ENCODE measurements at regions not wholly inside any gene's neighbourhood (a gene's known extent, or its start where the extent isn't known, plus 50 kb on each side); places are given as distances from the start of the nearest gene placed in this dataset.
"Not testable (repeated sequence)": the region's sequence is repeated elsewhere in the genome, so short reads cannot be mapped to it uniquely, and the experiment has no call there.

DNA sequence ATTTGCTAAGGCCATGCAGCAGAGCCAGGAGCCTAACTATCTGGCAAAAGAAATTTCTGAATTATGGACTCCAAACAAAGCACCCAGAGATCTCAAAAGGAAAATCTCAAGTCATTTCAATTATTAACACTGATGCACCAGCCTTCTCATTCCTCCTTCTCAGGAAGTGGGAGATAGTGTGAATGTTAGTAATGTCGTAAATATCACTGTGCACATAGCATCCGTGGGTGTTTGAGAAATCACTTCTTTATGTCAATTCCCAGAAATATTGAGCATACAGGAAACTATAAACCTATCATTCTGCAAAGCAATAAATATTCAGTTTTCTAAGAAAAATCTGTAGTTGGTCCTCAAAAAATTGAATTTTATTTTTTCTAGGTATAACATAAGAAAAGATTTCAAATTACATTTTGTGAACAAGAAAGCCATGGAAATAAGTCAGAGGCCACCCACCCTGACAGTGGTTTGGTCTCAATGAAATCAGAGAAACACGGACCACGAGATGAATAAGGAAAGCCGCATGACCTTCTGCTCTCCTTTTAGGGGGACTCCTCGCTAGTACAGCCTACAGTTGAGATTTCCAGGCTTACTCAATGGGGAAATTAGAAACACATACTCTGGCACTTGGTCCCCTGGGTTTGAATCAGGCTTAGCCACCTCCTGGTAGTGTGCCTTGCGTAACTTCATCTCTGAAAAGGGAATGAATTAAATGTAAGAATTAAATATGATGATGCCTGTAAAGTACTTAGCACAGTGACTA lies 120.6 kb downstream of the DIRAS2 start:
- no peak for DNase-seq (ENCODE audit: low read depth)
- no peak overlapping the region for H3K4me3 ChIP-seq (ENCODE audit: low read depth, low read length)
- no peak for TF ChIP-seq POLR2A (IDR thresholded peaks at IDR 0.05; ENCODE audit: extremely low read depth, insufficient read length)
- TF ChIP-seq, protein P1, sequence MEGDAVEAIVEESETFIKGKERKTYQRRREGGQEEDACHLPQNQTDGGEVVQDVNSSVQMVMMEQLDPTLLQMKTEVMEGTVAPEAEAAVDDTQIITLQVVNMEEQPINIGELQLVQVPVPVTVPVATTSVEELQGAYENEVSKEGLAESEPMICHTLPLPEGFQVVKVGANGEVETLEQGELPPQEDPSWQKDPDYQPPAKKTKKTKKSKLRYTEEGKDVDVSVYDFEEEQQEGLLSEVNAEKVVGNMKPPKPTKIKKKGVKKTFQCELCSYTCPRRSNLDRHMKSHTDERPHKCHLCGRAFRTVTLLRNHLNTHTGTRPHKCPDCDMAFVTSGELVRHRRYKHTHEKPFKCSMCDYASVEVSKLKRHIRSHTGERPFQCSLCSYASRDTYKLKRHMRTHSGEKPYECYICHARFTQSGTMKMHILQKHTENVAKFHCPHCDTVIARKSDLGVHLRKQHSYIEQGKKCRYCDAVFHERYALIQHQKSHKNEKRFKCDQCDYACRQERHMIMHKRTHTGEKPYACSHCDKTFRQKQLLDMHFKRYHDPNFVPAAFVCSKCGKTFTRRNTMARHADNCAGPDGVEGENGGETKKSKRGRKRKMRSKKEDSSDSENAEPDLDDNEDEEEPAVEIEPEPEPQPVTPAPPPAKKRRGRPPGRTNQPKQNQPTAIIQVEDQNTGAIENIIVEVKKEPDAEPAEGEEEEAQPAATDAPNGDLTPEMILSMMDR (IDR thresholded peaks at IDR 0.05; ENCODE audit: low read depth, low read length): no peak
- no peak for TF ChIP-seq MYC (IDR thresholded peaks at IDR 0.05; ENCODE audit: low read depth, low read length)
- TF ChIP-seq, protein P2, sequence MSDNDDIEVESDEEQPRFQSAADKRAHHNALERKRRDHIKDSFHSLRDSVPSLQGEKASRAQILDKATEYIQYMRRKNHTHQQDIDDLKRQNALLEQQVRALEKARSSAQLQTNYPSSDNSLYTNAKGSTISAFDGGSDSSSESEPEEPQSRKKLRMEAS (IDR thresholded peaks at IDR 0.05; ENCODE audit: low read depth, low read length): no peak

DNA sequence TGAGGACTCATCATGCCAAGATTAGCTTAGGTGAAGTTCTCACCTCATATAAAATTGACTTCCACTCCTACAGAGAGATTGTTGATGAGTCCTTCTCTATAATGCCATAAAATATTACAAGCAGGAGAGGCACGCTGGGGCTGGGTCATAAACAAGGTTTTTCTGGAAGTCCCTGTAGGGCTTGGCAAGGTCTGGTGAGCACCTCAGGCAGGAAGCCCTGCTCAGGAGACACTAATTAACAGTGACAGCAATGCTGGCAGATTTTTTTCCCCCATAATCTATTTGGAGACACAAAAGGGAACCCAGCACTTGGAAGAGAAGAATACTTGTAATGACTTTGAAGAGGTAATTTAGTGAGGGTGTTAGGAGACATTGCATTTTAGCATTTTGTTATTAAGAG lies 118.7 kb downstream of the DIRAS2 start:
- DNase-seq (ENCODE audit: low read depth): no peak
- H3K4me3 ChIP-seq (ENCODE audit: low read depth, low read length): no peak overlapping the region
- no peak for TF ChIP-seq POLR2A (IDR thresholded peaks at IDR 0.05; ENCODE audit: extremely low read depth, insufficient read length)
- TF ChIP-seq, protein P2 (IDR thresholded peaks at IDR 0.05; ENCODE audit: low read depth, low read length): no peak
- TF ChIP-seq MYC (IDR thresholded peaks at IDR 0.05; ENCODE audit: low read depth, low read length): no peak
- TF ChIP-seq, protein P1 (IDR thresholded peaks at IDR 0.05; ENCODE audit: low read depth, low read length): no peak

DNA sequence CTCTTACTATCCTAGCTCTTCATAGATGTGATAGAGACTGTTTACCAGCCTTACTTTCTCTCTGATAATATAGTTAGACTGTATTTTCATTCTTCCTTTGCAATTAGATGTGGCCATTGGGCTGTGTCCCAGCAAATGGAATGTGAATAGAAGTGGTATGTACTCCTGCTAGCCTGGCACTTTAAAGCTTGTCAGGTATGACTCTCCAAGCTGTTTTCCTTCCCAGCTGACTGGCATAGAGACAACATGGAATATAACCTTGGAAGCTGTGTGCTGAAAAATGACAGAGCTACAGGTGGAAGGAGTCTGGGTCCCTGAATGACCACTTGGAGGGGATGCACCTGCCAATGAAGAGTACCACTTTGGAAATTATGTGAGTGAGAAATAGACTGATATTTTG lies 116.2 kb downstream of the DIRAS2 start:
- no peak for TF ChIP-seq MYC (IDR thresholded peaks at IDR 0.05; ENCODE audit: low read depth, low read length)
- TF ChIP-seq POLR2A (IDR thresholded peaks at IDR 0.05; ENCODE audit: extremely low read depth, insufficient read length): no peak
- TF ChIP-seq, protein P2 (IDR thresholded peaks at IDR 0.05; ENCODE audit: low read depth, low read length): no peak
- TF ChIP-seq, protein P1 (IDR thresholded peaks at IDR 0.05; ENCODE audit: low read depth, low read length): no peak
- no peak overlapping the region for H3K4me3 ChIP-seq (ENCODE audit: low read depth, low read length)
- no peak for DNase-seq (ENCODE audit: low read depth)

DNA sequence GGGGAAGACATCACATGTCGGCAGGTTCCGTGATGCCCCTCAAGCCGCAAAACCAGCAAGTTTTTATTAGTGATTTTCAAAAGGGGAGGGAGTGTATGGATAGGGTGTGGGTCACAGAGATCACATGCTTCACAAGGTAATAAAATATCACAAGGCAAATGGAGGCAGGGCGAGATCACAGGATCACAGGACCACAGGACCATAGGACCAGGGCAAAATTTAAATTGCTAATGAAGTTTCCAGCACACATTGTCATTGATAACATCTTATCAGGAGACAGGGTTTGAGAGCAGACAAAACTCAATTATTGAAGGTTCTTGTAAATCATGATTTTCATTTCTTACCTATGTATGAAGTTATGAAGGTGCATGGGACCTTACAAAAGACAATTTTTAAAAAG lies 106.5 kb downstream of the DIRAS2 start:
- not testable (repeated sequence) for H3K4me3 ChIP-seq (ENCODE audit: low read depth, low read length); DNase-seq (ENCODE audit: low read depth)

DNA sequence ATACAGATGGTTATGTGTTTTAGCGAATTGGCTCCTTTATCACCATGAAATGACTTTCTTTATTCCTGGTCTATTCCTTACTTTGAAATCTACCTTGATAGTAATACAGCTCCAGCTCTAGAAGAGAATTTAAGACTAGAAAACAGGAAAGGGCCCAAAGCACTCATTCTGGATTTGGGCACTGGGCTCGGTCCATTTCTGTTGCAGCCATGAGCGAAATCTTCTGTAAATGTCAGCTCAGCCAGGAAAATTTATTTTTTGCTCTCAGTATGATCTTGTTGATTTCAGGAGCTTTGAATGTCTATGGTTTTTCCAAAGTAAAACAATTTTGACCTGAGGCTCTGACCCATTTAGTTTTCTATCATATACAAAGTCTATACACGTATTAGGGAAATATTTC lies 104.1 kb downstream of the DIRAS2 start:
- no peak overlapping the region for H3K4me3 ChIP-seq (ENCODE audit: low read depth, low read length)
- no peak for DNase-seq (ENCODE audit: low read depth)
- TF ChIP-seq, protein P1 (IDR thresholded peaks at IDR 0.05; ENCODE audit: low read depth, low read length): no peak
- no peak for TF ChIP-seq MYC (IDR thresholded peaks at IDR 0.05; ENCODE audit: low read depth, low read length)
- TF ChIP-seq, protein P2 (IDR thresholded peaks at IDR 0.05; ENCODE audit: low read depth, low read length): no peak
- no peak for TF ChIP-seq POLR2A (IDR thresholded peaks at IDR 0.05; ENCODE audit: extremely low read depth, insufficient read length)

DNA sequence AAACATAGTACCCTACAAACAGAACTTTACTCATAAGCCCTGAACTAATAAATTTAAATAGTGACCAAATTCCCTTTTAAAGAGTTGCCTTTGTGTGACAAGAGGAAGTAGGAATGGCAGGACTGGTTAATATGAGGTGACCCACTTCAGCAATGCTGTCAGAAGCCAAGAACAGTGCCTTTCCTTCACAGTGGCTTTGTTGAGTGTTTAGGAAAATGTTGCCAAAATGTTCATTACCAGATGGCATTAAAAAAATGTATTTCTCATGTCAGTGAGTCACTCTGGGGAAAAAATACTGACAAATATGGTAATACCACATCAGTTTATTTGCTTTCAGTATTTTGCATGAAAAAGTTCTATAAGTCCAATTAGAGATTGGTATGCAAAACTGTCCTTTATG lies 103.3 kb downstream of the DIRAS2 start:
- H3K4me3 ChIP-seq (ENCODE audit: low read depth, low read length): no peak overlapping the region
- TF ChIP-seq, protein P2 (IDR thresholded peaks at IDR 0.05; ENCODE audit: low read depth, low read length): no peak
- TF ChIP-seq MYC (IDR thresholded peaks at IDR 0.05; ENCODE audit: low read depth, low read length) (no peak), POLR2A (IDR thresholded peaks at IDR 0.05; ENCODE audit: extremely low read depth, insufficient read length) (no peak)
- TF ChIP-seq, protein P1 (IDR thresholded peaks at IDR 0.05; ENCODE audit: low read depth, low read length): no peak
- no peak for DNase-seq (ENCODE audit: low read depth)
